Endothelial cell (in vitro differentiated cells): ENCODE measurements at regions not wholly inside any gene's neighbourhood (a gene's known extent, or its start where the extent isn't known, plus 50 kb on each side); places are given as distances from the start of the nearest gene placed in this dataset.

Source experiments
- DNase-seq: peaks from one replicate; pipeline ENCODE4 v3.0.0; 2021; ENCODE audit warnings: low spot score
- H3K27ac Mint-ChIP-seq: one replicate; pipeline ENCODE4 v1.8.0; 2021; ENCODE audit warnings: mixed read lengths, inconsistent platforms; ENCODE audit not compliant: unreplicated experiment
- H3K27me3 Mint-ChIP-seq: one replicate; pipeline ENCODE4 v1.8.0; 2021; ENCODE audit warnings: mild to moderate bottlenecking, moderate library complexity, mixed read lengths, inconsistent platforms; ENCODE audit not compliant: unreplicated experiment
- H3K36me3 Mint-ChIP-seq: one replicate; pipeline ENCODE4 v1.8.0; 2021; ENCODE audit warnings: mild to moderate bottlenecking, low read depth, mixed read lengths, inconsistent platforms; ENCODE audit not compliant: unreplicated experiment
- H3K4me1 Mint-ChIP-seq: one replicate; pipeline ENCODE4 v1.8.0; 2021; ENCODE audit warnings: mild to moderate bottlenecking, mixed read lengths, inconsistent platforms; ENCODE audit not compliant: unreplicated experiment
- H3K4me3 Mint-ChIP-seq: one replicate; pipeline ENCODE4 v1.8.0; 2021; ENCODE audit warnings: mild to moderate bottlenecking, mixed read lengths, inconsistent platforms; ENCODE audit not compliant: unreplicated experiment
- H3K9me3 Mint-ChIP-seq: one replicate; pipeline ENCODE4 v1.8.0; 2021; ENCODE audit warnings: mixed read lengths, inconsistent platforms; ENCODE audit not compliant: unreplicated experiment
- CTCF ChIP-seq: fragments of 200-600 bp; sonication (generic); IDR thresholded peaks from one replicate; pipeline ENCODE4 v1.5.0; 2021; ENCODE audit warnings: antibody characterized with exemption; ENCODE audit not compliant: unreplicated experiment

GRCh38 chr11:43545610-43546009, 134.9 kb upstream of the HSD17B12 start:
- Mint-ChIP-seq H3K9me3 (no peaks in the 10 kb centered on the region), H3K27ac (no peak overlapping the region), H3K4me3 (no peak overlapping the region), H3K4me1 (peaks cover 7% of the 10 kb centered on the region), H3K36me3 (peaks cover 3% of the 10 kb centered on the region), H3K27me3 (peaks cover 6% of the 10 kb centered on the region)
- no peak for TF ChIP-seq CTCF
- no peak for DNase-seq

GRCh38 chr11:43546561-43547429, 133.7 kb upstream of the HSD17B12 start:
- H3K4me3 Mint-ChIP-seq = no peak overlapping the region
- TF ChIP-seq CTCF = no peak
- peaks cover 8% of the 10 kb centered on the region for H3K27me3 Mint-ChIP-seq
- H3K36me3 Mint-ChIP-seq = peaks cover 3% of the 10 kb centered on the region
- H3K9me3 Mint-ChIP-seq = no peaks in the 10 kb centered on the region
- no peak overlapping the region for H3K27ac Mint-ChIP-seq
- H3K4me1 Mint-ChIP-seq = peaks cover 7% of the 10 kb centered on the region
- DNase-seq = no peak

- H3K36me3 Mint-ChIP-seq = peaks cover 3% of the 10 kb centered on the region
- no peak overlapping the region for H3K4me3 Mint-ChIP-seq
- peaks cover 8% of the 10 kb centered on the region for H3K27me3 Mint-ChIP-seq
- H3K4me1 Mint-ChIP-seq = peaks cover 7% of the 10 kb centered on the region
- no peak for TF ChIP-seq CTCF
- no peaks in the 10 kb centered on the region for H3K9me3 Mint-ChIP-seq
- DNase-seq = no peak
- H3K27ac Mint-ChIP-seq = no peak overlapping the region
Measured at GRCh38 chr11:43547430-43547831, 133.1 kb upstream of the HSD17B12 start.

- Mint-ChIP-seq H3K27ac (no peak overlapping the region), H3K36me3 (peaks cover 3% of the 10 kb centered on the region)
- TF ChIP-seq CTCF = no peak
Measured at GRCh38 chr11:43547889-43548381, 132.6 kb upstream of the HSD17B12 start.

GRCh38 chr11:43548916-43549315, 131.6 kb upstream of the HSD17B12 start:
- H3K36me3 Mint-ChIP-seq = peaks cover 3% of the 10 kb centered on the region
- peaks cover 7% of the 10 kb centered on the region for H3K4me1 Mint-ChIP-seq
- TF ChIP-seq CTCF = no peak
- H3K9me3 Mint-ChIP-seq = no peaks in the 10 kb centered on the region
- H3K4me3 Mint-ChIP-seq = no peak overlapping the region
- H3K27ac Mint-ChIP-seq = no peak overlapping the region
- peaks cover 9% of the 10 kb centered on the region for H3K27me3 Mint-ChIP-seq
- no peak for DNase-seq

More at GRCh38 chr11:43547889-43548381, 132.6 kb upstream of the HSD17B12 start:
- Mint-ChIP-seq H3K4me3 (no peak overlapping the region), H3K27me3 (peaks cover 8% of the 10 kb centered on the region), H3K4me1 (peaks cover 7% of the 10 kb centered on the region), H3K9me3 (no peaks in the 10 kb centered on the region)
- no peak for DNase-seq
